ENCODE measurements at regions not wholly inside any gene's neighbourhood (a gene's known extent, or its start where the extent isn't known, plus 50 kb on each side); places are given as distances from the start of the nearest gene placed in this dataset.

- TF ChIP-seq, protein P1, sequence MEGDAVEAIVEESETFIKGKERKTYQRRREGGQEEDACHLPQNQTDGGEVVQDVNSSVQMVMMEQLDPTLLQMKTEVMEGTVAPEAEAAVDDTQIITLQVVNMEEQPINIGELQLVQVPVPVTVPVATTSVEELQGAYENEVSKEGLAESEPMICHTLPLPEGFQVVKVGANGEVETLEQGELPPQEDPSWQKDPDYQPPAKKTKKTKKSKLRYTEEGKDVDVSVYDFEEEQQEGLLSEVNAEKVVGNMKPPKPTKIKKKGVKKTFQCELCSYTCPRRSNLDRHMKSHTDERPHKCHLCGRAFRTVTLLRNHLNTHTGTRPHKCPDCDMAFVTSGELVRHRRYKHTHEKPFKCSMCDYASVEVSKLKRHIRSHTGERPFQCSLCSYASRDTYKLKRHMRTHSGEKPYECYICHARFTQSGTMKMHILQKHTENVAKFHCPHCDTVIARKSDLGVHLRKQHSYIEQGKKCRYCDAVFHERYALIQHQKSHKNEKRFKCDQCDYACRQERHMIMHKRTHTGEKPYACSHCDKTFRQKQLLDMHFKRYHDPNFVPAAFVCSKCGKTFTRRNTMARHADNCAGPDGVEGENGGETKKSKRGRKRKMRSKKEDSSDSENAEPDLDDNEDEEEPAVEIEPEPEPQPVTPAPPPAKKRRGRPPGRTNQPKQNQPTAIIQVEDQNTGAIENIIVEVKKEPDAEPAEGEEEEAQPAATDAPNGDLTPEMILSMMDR (IDR thresholded peaks at IDR 0.05; ENCODE audit: extremely low read depth in 1 of 2, insufficient read depth in 1 of 2, low read depth in 1 of 2, low read length in 2 of 2) = no peak
- no peak for TF ChIP-seq POLR2AphosphoS5 (IDR thresholded peaks at IDR 0.05; ENCODE audit: insufficient read depth, low read depth, low read length)
- TF ChIP-seq MAX (IDR thresholded peaks at IDR 0.05; ENCODE audit: insufficient read depth, insufficient read length) = no peak
- TF ChIP-seq POLR2A (IDR thresholded peaks at IDR 0.05; ENCODE audit: low read depth, low read length) = no peak
- no peak for TF ChIP-seq MYC (IDR thresholded peaks at IDR 0.05; ENCODE audit: low read depth, low read length)
These were observed 306.6 kb downstream of the SOX2 start for GRCh38 chr3:182018361-182018760.
